ENCODE measurements at regions not wholly inside any gene's neighbourhood (a gene's known extent, or its start where the extent isn't known, plus 50 kb on each side); places are given as distances from the start of the nearest gene placed in this dataset.

DNA sequence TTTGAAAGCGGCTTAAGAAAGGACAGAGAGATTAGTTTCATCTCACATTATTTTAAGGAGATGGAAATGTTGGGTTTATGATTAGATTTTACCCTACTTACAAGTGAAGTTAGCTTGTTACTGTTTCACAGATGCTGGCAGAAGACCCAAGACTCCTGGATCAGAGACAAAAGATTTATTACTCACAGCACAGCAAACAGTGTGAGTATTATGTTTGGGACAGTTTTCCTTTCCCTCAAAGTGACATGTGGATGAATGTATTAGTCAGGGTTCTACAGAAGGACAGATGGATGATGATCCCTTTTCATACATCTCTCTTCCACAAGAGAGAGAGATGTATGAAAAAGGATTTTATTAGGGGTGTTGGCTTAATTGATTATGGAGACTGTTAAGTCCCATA, 281.8 kb upstream of the CDH2 start:
- peak; percentile 29 for DNase-seq (ENCODE audit: low read depth)
- TF ChIP-seq, protein P1, sequence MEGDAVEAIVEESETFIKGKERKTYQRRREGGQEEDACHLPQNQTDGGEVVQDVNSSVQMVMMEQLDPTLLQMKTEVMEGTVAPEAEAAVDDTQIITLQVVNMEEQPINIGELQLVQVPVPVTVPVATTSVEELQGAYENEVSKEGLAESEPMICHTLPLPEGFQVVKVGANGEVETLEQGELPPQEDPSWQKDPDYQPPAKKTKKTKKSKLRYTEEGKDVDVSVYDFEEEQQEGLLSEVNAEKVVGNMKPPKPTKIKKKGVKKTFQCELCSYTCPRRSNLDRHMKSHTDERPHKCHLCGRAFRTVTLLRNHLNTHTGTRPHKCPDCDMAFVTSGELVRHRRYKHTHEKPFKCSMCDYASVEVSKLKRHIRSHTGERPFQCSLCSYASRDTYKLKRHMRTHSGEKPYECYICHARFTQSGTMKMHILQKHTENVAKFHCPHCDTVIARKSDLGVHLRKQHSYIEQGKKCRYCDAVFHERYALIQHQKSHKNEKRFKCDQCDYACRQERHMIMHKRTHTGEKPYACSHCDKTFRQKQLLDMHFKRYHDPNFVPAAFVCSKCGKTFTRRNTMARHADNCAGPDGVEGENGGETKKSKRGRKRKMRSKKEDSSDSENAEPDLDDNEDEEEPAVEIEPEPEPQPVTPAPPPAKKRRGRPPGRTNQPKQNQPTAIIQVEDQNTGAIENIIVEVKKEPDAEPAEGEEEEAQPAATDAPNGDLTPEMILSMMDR (IDR thresholded peaks at IDR 0.05; ENCODE audit: insufficient read depth, low read length) = no peak
- H3K4me3 ChIP-seq (ENCODE audit: low read depth, low read length) = no peak overlapping the region

DNA sequence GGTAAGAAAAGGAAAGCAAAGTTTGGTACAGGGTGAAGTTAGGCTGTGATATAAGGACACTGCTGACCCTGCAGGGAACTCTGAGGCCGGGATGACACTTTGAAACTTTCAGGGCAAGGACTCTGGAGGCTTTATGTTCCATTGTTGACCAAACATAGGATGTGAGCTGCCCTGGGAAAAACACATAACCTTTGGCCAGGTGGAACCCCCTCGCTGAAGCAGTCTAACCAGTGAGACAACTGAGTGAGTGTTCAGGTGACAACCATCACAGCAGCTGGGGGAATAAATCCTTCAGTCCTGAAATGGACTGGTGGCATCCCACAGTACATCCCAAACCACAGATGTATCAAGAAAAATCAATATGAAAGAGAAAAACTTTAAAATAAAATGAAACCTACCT, 280.9 kb upstream of the CDH2 start:
- H3K4me3 ChIP-seq (ENCODE audit: low read depth, low read length) = no peak overlapping the region
- no peak for DNase-seq (ENCODE audit: low read depth)
- TF ChIP-seq, protein P1 (IDR thresholded peaks at IDR 0.05; ENCODE audit: insufficient read depth, low read length) = no peak

DNA sequence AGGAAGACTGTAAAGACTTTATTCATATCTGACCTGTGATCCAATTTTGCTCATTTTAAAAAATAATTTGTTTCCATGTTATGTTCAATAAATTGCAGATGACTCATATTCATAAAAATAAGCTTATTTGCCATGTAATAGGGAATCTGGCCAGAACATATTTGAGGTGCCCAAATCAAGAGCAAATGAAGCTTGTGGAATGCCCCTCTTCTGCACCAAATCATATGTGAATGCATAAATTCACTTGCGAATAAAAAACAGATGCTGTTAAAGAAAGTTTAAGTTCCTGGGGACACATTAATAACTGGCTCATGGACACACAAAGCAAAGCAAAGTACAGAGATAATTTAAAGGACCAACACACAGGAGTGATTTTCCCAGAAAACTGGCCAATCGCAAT, 279.0 kb upstream of the CDH2 start:
- H3K4me3 ChIP-seq (ENCODE audit: low read depth, low read length) = no peak overlapping the region
- TF ChIP-seq, protein P1 (IDR thresholded peaks at IDR 0.05; ENCODE audit: insufficient read depth, low read length) = no peak
- no peak for DNase-seq (ENCODE audit: low read depth)

DNA sequence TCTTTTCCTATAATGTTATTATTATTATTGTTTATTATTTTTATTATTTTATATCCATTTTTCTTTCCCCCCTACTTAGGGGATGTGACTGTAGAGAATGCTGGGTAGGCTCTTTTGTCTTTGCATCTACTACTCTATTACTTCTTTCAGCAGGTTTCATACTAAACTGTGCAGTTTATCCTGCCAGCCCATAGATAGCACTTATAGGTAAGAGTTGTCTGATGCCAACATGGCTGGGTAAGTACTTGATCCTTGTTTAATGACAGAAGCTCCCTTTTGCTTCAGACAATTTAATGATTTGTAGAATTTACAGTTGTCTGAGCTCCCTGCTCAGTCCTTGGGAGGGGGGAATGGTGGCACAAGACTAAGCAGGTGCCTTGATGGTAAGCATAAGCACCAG, 262.9 kb upstream of the CDH2 start:
- no peak for DNase-seq (ENCODE audit: low read depth)
- TF ChIP-seq, protein P1 (IDR thresholded peaks at IDR 0.05; ENCODE audit: insufficient read depth, low read length) = no peak
- no peak overlapping the region for H3K4me3 ChIP-seq (ENCODE audit: low read depth, low read length)

DNA sequence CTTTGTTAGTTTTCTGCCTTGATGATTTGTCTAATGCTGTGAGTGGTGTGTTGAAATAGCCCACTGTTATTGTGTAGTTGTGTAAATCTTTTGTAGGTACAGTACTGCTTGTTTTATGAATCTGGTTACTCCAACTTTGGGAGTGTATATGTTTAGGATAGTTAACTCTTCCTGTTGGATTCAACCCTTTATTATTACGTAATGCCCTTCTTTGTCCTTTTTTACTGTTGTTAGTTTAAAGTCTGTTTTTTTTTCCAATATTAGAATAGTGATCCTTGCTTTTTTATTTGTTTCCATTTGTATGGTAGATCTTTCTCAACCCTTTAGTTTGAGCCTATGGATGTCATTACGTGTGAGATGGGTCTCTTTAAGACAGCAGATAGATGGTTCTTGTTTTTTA, 261.5 kb upstream of the CDH2 start:
- no peak overlapping the region for H3K4me3 ChIP-seq (ENCODE audit: low read depth, low read length)
- TF ChIP-seq, protein P1 (IDR thresholded peaks at IDR 0.05; ENCODE audit: insufficient read depth, low read length) = no peak
- no peak for DNase-seq (ENCODE audit: low read depth)

DNA sequence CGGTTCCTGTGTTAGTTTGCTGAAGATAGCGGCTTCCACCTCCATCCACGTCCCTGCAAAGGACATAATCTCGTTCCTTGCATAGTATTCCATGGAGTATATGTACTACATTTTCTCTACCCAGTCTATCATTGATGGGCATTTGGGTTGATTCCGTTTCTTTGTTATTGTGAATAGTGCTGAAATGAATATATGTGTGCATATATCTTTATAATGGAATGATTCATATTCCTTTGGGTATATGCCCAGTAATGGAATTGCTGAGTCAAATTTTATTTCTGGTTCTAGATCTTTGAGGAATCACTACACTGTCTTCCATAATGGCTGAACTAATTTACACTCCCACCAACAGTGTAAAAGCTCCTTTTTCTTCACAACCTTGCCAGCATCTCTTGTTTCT, 255.4 kb upstream of the CDH2 start:
- TF ChIP-seq, protein P1 (IDR thresholded peaks at IDR 0.05; ENCODE audit: insufficient read depth, low read length) = no peak
- H3K4me3 ChIP-seq (ENCODE audit: low read depth, low read length) = no peak overlapping the region
- DNase-seq (ENCODE audit: low read depth) = peak; percentile 30

DNA sequence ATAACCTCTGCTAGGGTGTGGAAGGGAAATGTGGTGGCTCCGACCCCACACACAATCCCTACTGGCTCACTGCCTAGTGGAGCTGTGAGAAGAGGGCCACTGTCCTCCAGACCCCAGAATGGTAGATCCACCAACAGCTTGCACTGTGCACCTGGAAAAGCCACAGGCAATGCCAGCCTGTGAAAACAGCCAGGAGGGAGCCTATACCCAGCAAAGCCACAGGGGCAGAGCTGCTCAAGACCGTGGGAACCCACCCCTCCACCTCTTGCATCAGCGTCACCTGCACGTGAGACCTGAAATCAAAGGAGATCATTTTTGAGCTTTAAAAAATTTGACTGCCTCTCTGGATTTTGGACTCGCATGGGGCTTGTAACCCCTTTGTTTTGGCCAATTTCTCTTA, 249.0 kb upstream of the CDH2 start:
- H3K4me3 ChIP-seq (ENCODE audit: low read depth, low read length) = no peak overlapping the region
- TF ChIP-seq, protein P1 (IDR thresholded peaks at IDR 0.05; ENCODE audit: insufficient read depth, low read length) = no peak
- no peak for DNase-seq (ENCODE audit: low read depth)
